Posterior vena cava (tissue), 2 donors: ENCODE measurements at regions not wholly inside any gene's neighbourhood (a gene's known extent, or its start where the extent isn't known, plus 50 kb on each side); places are given as distances from the start of the nearest gene placed in this dataset.
"Not testable (repeated sequence)": the region's sequence is repeated elsewhere in the genome, so short reads cannot be mapped to it uniquely, and the experiment has no call there.

Experiments
- DNase-seq: peaks from one replicate; pipeline ENCODE4 v3.0.0-alpha.2; 2020; ENCODE audit warnings: low spot score
- intact Hi-C, 2 donors: fragments of 100-400 bp; cut with DNase I; formaldehyde crosslinking; loops; one replicate each; pipeline versions ENCODE4 v1.14.1 to v1.14.2; 2022 to 2023
- donor health status: DM: yes; HTN: yes; CAD: no.
- donor health status: DM: yes; HTN: yes; CAD: no.

- intact Hi-C loops = no loop called here
These were observed 179.1 kb upstream of the IL1RAPL1 start for GRCh38 chrX:28408017-28408723.

GRCh38 chrX:28398342-28398741 is 188.9 kb upstream of the IL1RAPL1 start:
- intact Hi-C loops = no loop called here
- DNase-seq = no peak

More at GRCh38 chrX:28408017-28408723, 179.1 kb upstream of the IL1RAPL1 start:
- no peak for DNase-seq

- no peak for DNase-seq
- intact Hi-C loops = no loop called here
These were observed 195.7 kb upstream of the IL1RAPL1 start for GRCh38 chrX:28391528-28391927.

GRCh38 chrX:28379103-28379502 is 208.1 kb upstream of the IL1RAPL1 start:
- intact Hi-C loops = no loop called here
- DNase-seq = no peak

GRCh38 chrX:28367649-28368048 is 219.6 kb upstream of the IL1RAPL1 start:
- intact Hi-C loops, DNase-seq: not testable (repeated sequence)

- intact Hi-C loops = loop anchor here in 1 of 2 donors (1.0 kb wide), 1 partner anchor 20 kb away; no protein-coding TSS in a partner anchor
- no peak for DNase-seq
These were observed 235.4 kb upstream of the IL1RAPL1 start for GRCh38 chrX:28351801-28352200.

- DNase-seq = no peak
- intact Hi-C loops = no loop called here
These were observed 237.4 kb upstream of the IL1RAPL1 start for GRCh38 chrX:28349888-28350287.

GRCh38 chrX:28347476-28347875 is 239.8 kb upstream of the IL1RAPL1 start:
- DNase-seq = no peak
- intact Hi-C loops = no loop called here

GRCh38 chrX:28329156-28329555 is 258.1 kb upstream of the IL1RAPL1 start:
- intact Hi-C loops = no loop called here
- DNase-seq = no peak

GRCh38 chrX:28324321-28324721 is 262.9 kb upstream of the IL1RAPL1 start:
- no peak for DNase-seq
- intact Hi-C loops = no loop called here

- DNase-seq = no peak
- intact Hi-C loops = no loop called here
These were observed 266.0 kb upstream of the IL1RAPL1 start for GRCh38 chrX:28321286-28321685.

- no peak for DNase-seq
- intact Hi-C loops = no loop called here
These were observed 274.3 kb upstream of the IL1RAPL1 start for GRCh38 chrX:28312965-28313364.

- intact Hi-C loops = no loop called here
- DNase-seq = no peak
These were observed 275.0 kb upstream of the IL1RAPL1 start for GRCh38 chrX:28312259-28312658.

GRCh38 chrX:28311466-28311865 is 275.8 kb upstream of the IL1RAPL1 start:
- intact Hi-C loops = no loop called here
- DNase-seq = no peak

GRCh38 chrX:28303486-28303885 is 283.8 kb upstream of the IL1RAPL1 start:
- intact Hi-C loops = no loop called here
- no peak for DNase-seq

GRCh38 chrX:28278726-28279125 is 297.5 kb upstream of the DCAF8L1 start:
- intact Hi-C loops = no loop called here
- no peak for DNase-seq

GRCh38 chrX:28278251-28278650 is 297.0 kb upstream of the DCAF8L1 start:
- intact Hi-C loops = no loop called here

GRCh38 chrX:28273736-28274135 is 292.5 kb upstream of the DCAF8L1 start:
- DNase-seq = no peak
- intact Hi-C loops = loop anchor here in 1 of 2 donors (2.0 kb wide), 1 partner anchor 63 kb away; no protein-coding TSS in a partner anchor

More at GRCh38 chrX:28278251-28278650, 297.0 kb upstream of the DCAF8L1 start:
- DNase-seq = no peak

- intact Hi-C loops = no loop called here
- DNase-seq = no peak
These were observed 265.4 kb upstream of the DCAF8L1 start for GRCh38 chrX:28246675-28247074.

- intact Hi-C loops = no loop called here
- DNase-seq = no peak
These were observed 248.0 kb upstream of the DCAF8L1 start for GRCh38 chrX:28229217-28229616.

- intact Hi-C loops = no loop called here
- DNase-seq = no peak
These were observed 244.3 kb upstream of the DCAF8L1 start for GRCh38 chrX:28225513-28225912.
